Nephron (organoid): ENCODE measurements at regions not wholly inside any gene's neighbourhood (a gene's known extent, or its start where the extent isn't known, plus 50 kb on each side); places are given as distances from the start of the nearest gene placed in this dataset.

ENCODE experiments used
- H3K27ac Mint-ChIP-seq, 3 experiments: 2 replicates each; pipeline ENCODE4 v1.8.0; 2020; ENCODE audit warnings: mixed read lengths in 3 of 3, mild to moderate bottlenecking in 2 of 3, moderate library complexity in 1 of 3
- H3K27me3 Mint-ChIP-seq: 2 replicates; pipeline ENCODE4 v1.8.0; 2021; ENCODE audit warnings: low read depth, mild to moderate bottlenecking, moderate library complexity, mixed read lengths
- H3K36me3 Mint-ChIP-seq: 2 replicates; pipeline ENCODE4 v1.8.0; 2020; ENCODE audit warnings: low read depth, mixed read lengths
- H3K4me1 Mint-ChIP-seq: 2 replicates; pipeline ENCODE4 v1.8.0; 2020; ENCODE audit warnings: mixed read lengths
- H3K4me3 Mint-ChIP-seq, 3 experiments: 2 replicates each; pipeline ENCODE4 v1.8.0; 2020; ENCODE audit warnings: mild to moderate bottlenecking in 3 of 3, mixed read lengths in 3 of 3, moderate library complexity in 2 of 3
- H3K9me3 Mint-ChIP-seq: 2 replicates; pipeline ENCODE4 v1.8.0; 2020; ENCODE audit warnings: mixed read lengths
- TF ChIP-seq, protein P1 (sequence below), 3 experiments: fragments of 200-600 bp; sonication (generic); IDR thresholded peaks; one replicate each; pipeline ENCODE4 v1.5.0; 2021; ENCODE audit warnings: antibody characterized with exemption in 3 of 3; ENCODE audit not compliant: unreplicated experiment in 3 of 3

DNA sequence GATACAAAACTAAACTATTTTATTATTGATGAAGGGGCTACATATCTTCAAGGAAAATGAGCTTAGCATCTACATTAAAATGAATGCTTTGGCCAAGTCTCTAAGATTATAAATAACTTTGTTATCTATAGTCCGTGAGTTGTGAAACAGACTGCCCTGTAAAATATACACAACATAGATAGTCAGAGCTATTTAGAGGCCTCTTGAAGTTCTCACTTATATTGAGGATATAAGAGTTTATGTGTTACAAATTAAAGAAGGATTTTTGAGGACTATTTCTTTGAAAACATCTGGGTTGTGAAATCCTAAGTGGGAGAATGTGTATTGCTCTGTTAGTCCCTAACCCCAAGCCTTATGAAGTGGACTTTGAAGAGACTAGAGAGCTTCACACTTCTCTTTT, 292.0 kb upstream of the CDH2 start:
- Mint-ChIP-seq H3K36me3 (no peaks in the 10 kb centered on the region), H3K4me3 (no peak overlapping the region), H3K4me1 (no peaks in the 10 kb centered on the region), H3K9me3 (peaks cover 10% of the 10 kb centered on the region), H3K27me3 (no peaks in the 10 kb centered on the region), H3K27ac (no peak overlapping the region)
- TF ChIP-seq, protein P1, sequence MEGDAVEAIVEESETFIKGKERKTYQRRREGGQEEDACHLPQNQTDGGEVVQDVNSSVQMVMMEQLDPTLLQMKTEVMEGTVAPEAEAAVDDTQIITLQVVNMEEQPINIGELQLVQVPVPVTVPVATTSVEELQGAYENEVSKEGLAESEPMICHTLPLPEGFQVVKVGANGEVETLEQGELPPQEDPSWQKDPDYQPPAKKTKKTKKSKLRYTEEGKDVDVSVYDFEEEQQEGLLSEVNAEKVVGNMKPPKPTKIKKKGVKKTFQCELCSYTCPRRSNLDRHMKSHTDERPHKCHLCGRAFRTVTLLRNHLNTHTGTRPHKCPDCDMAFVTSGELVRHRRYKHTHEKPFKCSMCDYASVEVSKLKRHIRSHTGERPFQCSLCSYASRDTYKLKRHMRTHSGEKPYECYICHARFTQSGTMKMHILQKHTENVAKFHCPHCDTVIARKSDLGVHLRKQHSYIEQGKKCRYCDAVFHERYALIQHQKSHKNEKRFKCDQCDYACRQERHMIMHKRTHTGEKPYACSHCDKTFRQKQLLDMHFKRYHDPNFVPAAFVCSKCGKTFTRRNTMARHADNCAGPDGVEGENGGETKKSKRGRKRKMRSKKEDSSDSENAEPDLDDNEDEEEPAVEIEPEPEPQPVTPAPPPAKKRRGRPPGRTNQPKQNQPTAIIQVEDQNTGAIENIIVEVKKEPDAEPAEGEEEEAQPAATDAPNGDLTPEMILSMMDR (IDR thresholded peaks at IDR 0.05; ENCODE audit: unreplicated experiment in 3 of 3), result no peak

DNA sequence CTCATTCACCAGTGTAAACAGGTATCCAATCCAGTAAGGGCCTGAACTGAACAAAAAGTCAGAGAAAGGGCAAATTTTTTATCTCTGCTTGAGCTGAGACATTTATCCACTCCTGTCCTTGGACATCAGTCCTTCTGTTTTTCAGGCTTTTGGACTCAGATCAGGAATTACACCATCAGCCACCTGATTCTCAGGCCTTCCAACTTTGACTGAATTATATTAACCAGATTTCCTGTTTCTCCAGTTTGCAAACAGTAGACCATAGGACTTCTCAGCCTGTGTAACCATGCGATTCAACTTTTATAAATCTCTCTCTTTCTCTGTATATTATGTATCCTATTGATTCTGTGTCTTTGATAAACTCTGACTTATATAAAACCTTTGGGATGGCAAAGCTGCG, 289.3 kb upstream of the CDH2 start:
- H3K9me3 Mint-ChIP-seq, result peaks cover 8% of the 10 kb centered on the region
- H3K27me3 Mint-ChIP-seq, result no peaks in the 10 kb centered on the region
- no peaks in the 10 kb centered on the region for H3K36me3 Mint-ChIP-seq
- TF ChIP-seq, protein P1 (IDR thresholded peaks at IDR 0.05; ENCODE audit: unreplicated experiment in 3 of 3), result no peak
- no peak overlapping the region for H3K27ac Mint-ChIP-seq
- H3K4me1 Mint-ChIP-seq, result no peaks in the 10 kb centered on the region
- H3K4me3 Mint-ChIP-seq, result no peak overlapping the region

DNA sequence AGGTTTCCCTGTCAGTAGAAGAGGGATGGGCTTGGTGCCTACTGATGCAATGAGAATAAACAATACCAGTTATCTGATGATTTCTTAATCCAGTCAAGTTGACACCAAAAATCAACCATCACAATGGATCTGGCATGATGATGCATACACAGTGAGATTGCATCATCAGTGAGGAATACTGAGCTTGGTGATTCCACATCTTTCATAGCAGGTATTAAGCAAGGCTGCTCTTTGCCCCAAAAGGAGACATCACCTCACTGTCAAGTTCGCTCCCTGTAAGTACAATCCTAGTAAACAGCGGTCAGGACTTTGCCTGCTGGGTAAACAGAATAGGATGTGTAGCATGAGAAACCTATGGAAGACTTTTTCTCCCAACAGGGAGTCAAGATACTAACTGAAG, 282.7 kb upstream of the CDH2 start:
- H3K27me3 Mint-ChIP-seq, result no peaks in the 10 kb centered on the region
- no peak overlapping the region for H3K27ac Mint-ChIP-seq
- peaks cover 3% of the 10 kb centered on the region for H3K9me3 Mint-ChIP-seq
- no peak overlapping the region for H3K4me3 Mint-ChIP-seq
- H3K4me1 Mint-ChIP-seq, result peaks cover 4% of the 10 kb centered on the region
- TF ChIP-seq, protein P1 (IDR thresholded peaks at IDR 0.05; ENCODE audit: unreplicated experiment in 3 of 3), result no peak
- no peaks in the 10 kb centered on the region for H3K36me3 Mint-ChIP-seq

DNA sequence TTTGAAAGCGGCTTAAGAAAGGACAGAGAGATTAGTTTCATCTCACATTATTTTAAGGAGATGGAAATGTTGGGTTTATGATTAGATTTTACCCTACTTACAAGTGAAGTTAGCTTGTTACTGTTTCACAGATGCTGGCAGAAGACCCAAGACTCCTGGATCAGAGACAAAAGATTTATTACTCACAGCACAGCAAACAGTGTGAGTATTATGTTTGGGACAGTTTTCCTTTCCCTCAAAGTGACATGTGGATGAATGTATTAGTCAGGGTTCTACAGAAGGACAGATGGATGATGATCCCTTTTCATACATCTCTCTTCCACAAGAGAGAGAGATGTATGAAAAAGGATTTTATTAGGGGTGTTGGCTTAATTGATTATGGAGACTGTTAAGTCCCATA, 281.8 kb upstream of the CDH2 start:
- Mint-ChIP-seq H3K36me3 (no peaks in the 10 kb centered on the region), H3K27me3 (no peaks in the 10 kb centered on the region), H3K27ac (no peak overlapping the region), H3K4me3 (no peak overlapping the region), H3K4me1 (peaks cover 4% of the 10 kb centered on the region), H3K9me3 (peaks cover 3% of the 10 kb centered on the region)
- TF ChIP-seq, protein P1 (IDR thresholded peaks at IDR 0.05; ENCODE audit: unreplicated experiment in 3 of 3), result no peak

DNA sequence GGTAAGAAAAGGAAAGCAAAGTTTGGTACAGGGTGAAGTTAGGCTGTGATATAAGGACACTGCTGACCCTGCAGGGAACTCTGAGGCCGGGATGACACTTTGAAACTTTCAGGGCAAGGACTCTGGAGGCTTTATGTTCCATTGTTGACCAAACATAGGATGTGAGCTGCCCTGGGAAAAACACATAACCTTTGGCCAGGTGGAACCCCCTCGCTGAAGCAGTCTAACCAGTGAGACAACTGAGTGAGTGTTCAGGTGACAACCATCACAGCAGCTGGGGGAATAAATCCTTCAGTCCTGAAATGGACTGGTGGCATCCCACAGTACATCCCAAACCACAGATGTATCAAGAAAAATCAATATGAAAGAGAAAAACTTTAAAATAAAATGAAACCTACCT, 280.9 kb upstream of the CDH2 start:
- Mint-ChIP-seq H3K4me1 (peaks cover 4% of the 10 kb centered on the region), H3K9me3 (no peaks in the 10 kb centered on the region), H3K4me3 (no peak overlapping the region), H3K27me3 (no peaks in the 10 kb centered on the region), H3K27ac (no peak overlapping the region), H3K36me3 (no peaks in the 10 kb centered on the region)
- TF ChIP-seq, protein P1 (IDR thresholded peaks at IDR 0.05; ENCODE audit: unreplicated experiment in 3 of 3), result no peak

DNA sequence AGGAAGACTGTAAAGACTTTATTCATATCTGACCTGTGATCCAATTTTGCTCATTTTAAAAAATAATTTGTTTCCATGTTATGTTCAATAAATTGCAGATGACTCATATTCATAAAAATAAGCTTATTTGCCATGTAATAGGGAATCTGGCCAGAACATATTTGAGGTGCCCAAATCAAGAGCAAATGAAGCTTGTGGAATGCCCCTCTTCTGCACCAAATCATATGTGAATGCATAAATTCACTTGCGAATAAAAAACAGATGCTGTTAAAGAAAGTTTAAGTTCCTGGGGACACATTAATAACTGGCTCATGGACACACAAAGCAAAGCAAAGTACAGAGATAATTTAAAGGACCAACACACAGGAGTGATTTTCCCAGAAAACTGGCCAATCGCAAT, 279.0 kb upstream of the CDH2 start:
- Mint-ChIP-seq H3K36me3 (no peaks in the 10 kb centered on the region), H3K4me1 (peaks cover 4% of the 10 kb centered on the region), H3K27me3 (no peaks in the 10 kb centered on the region), H3K4me3 (no peak overlapping the region), H3K27ac (no peak overlapping the region), H3K9me3 (no peaks in the 10 kb centered on the region)
- TF ChIP-seq, protein P1 (IDR thresholded peaks at IDR 0.05; ENCODE audit: unreplicated experiment in 3 of 3), result no peak
